ENCODE measurements at regions not wholly inside any gene's neighbourhood (a gene's known extent, or its start where the extent isn't known, plus 50 kb on each side); places are given as distances from the start of the nearest gene placed in this dataset.

DNA sequence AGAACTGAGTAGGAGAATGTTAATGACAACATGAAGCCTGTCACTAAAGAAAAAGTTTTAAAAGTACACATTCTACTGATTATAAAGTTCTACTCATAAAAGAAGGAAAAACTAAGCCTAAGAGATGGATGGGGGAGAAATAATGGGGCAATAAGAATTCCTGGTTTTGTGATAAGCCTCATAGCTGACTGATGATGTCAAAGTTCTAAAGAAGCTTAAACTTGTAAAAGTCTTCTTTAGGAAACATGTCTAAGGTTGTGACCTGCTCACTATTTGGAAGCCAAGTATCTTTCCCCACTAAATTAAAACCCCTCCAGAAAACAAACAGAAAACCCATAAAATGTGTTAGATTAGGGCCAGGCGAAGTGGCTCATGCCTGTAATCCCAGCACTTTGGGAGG, 232.9 kb upstream of the GIMD1 start:
- DNase-seq (ENCODE audit: low read depth), result no peak
- TF ChIP-seq, protein P1, sequence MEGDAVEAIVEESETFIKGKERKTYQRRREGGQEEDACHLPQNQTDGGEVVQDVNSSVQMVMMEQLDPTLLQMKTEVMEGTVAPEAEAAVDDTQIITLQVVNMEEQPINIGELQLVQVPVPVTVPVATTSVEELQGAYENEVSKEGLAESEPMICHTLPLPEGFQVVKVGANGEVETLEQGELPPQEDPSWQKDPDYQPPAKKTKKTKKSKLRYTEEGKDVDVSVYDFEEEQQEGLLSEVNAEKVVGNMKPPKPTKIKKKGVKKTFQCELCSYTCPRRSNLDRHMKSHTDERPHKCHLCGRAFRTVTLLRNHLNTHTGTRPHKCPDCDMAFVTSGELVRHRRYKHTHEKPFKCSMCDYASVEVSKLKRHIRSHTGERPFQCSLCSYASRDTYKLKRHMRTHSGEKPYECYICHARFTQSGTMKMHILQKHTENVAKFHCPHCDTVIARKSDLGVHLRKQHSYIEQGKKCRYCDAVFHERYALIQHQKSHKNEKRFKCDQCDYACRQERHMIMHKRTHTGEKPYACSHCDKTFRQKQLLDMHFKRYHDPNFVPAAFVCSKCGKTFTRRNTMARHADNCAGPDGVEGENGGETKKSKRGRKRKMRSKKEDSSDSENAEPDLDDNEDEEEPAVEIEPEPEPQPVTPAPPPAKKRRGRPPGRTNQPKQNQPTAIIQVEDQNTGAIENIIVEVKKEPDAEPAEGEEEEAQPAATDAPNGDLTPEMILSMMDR (IDR thresholded peaks at IDR 0.05; ENCODE audit: insufficient read depth, low read length, poor library complexity, severe bottlenecking), result no peak
- H3K4me3 ChIP-seq (ENCODE audit: low read depth, low read length), result no peak overlapping the region
- H3K27me3 ChIP-seq (ENCODE audit: control insufficient read depth, insufficient read depth, low read length), result no peaks in the 10 kb centered on the region
- H3K36me3 ChIP-seq (ENCODE audit: control insufficient read depth, insufficient read depth, low read length), result no peaks in the 10 kb centered on the region

GRCh38 chr4:106595906-106596305, 227.3 kb upstream of the GIMD1 start:
- no peak for DNase-seq (ENCODE audit: low read depth)
- Histone ChIP-seq H3K4me3 (ENCODE audit: low read depth, low read length) (no peak overlapping the region), H3K27me3 (ENCODE audit: control insufficient read depth, insufficient read depth, low read length) (no peaks in the 10 kb centered on the region), H3K36me3 (ENCODE audit: control insufficient read depth, insufficient read depth, low read length) (no peaks in the 10 kb centered on the region)
- TF ChIP-seq, protein P1 (IDR thresholded peaks at IDR 0.05; ENCODE audit: insufficient read depth, low read length, poor library complexity, severe bottlenecking), result no peak

GRCh38 chr4:106594291-106594952, 225.8 kb upstream of the GIMD1 start:
- Histone ChIP-seq H3K36me3 (ENCODE audit: control insufficient read depth, insufficient read depth, low read length) (no peaks in the 10 kb centered on the region), H3K4me3 (ENCODE audit: low read depth, low read length) (no peak overlapping the region), H3K27me3 (ENCODE audit: control insufficient read depth, insufficient read depth, low read length) (no peaks in the 10 kb centered on the region)
- TF ChIP-seq, protein P1 (IDR thresholded peaks at IDR 0.05; ENCODE audit: insufficient read depth, low read length, poor library complexity, severe bottlenecking), result no peak
- DNase-seq (ENCODE audit: low read depth), result no peak

DNA sequence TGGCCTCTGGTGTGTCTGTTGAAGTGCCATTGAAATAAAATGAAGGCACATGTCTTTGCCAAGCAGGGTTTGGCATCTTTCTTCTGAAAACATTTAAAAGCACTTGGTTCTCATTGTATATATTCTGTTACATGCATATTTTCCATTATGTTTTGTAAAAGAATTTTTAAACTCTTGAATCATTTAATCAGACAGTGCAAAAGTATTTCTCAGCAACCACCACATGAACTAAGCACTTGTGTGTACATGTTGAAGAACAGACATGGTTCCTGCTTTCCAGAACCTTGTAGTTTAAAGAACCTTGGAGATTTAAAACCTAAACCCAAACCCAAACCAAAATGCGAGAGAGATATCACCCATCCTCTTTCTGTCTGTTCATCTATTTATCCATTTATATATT, 220.3 kb upstream of the GIMD1 start:
- DNase-seq (ENCODE audit: low read depth), result no peak
- no peaks in the 10 kb centered on the region for H3K27me3 ChIP-seq (ENCODE audit: control insufficient read depth, insufficient read depth, low read length)
- no peaks in the 10 kb centered on the region for H3K36me3 ChIP-seq (ENCODE audit: control insufficient read depth, insufficient read depth, low read length)
- no peak overlapping the region for H3K4me3 ChIP-seq (ENCODE audit: low read depth, low read length)
- TF ChIP-seq, protein P1 (IDR thresholded peaks at IDR 0.05; ENCODE audit: insufficient read depth, low read length, poor library complexity, severe bottlenecking), result no peak

- TF ChIP-seq, protein P1 (IDR thresholded peaks at IDR 0.05; ENCODE audit: insufficient read depth, low read length, poor library complexity, severe bottlenecking), result no peak
- peak; percentile 55 for DNase-seq (ENCODE audit: low read depth)
- Histone ChIP-seq H3K36me3 (ENCODE audit: control insufficient read depth, insufficient read depth, low read length) (no peaks in the 10 kb centered on the region), H3K4me3 (ENCODE audit: low read depth, low read length) (no peak overlapping the region), H3K27me3 (ENCODE audit: control insufficient read depth, insufficient read depth, low read length) (no peaks in the 10 kb centered on the region)
Observed at GRCh38 chr4:106587558-106587957, 219.0 kb upstream of the GIMD1 start.

DNA sequence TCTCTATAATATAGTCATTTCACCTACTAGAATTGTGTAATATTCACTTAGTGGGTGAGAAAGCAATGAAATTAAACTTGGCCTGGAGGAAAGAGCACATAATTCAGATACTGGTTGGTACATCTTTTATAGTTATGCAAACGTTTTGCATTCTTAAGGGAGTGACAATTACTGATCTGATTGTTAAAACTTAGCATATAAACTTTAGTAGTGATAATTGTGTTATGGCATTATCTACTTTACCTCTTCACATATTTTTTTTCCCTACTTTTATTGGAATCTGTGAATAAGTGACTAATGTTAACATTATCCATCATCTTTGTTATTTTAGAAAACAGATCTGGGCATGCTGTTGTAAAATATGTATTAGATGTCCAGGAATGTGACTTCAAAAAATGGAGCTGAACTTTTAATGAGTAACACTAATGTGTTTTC, 217.4 kb upstream of the GIMD1 start:
- Histone ChIP-seq H3K27me3 (ENCODE audit: control insufficient read depth, insufficient read depth, low read length) (no peaks in the 10 kb centered on the region), H3K4me3 (ENCODE audit: low read depth, low read length) (no peak overlapping the region), H3K36me3 (ENCODE audit: control insufficient read depth, insufficient read depth, low read length) (no peaks in the 10 kb centered on the region)
- TF ChIP-seq, protein P1 (IDR thresholded peaks at IDR 0.05; ENCODE audit: insufficient read depth, low read length, poor library complexity, severe bottlenecking), result no peak
- DNase-seq (ENCODE audit: low read depth), result no peak
